RCC 7860 (cell line): ENCODE measurements at regions not wholly inside any gene's neighbourhood (a gene's known extent, or its start where the extent isn't known, plus 50 kb on each side); places are given as distances from the start of the nearest gene placed in this dataset.
"Not testable (repeated sequence)": the region's sequence is repeated elsewhere in the genome, so short reads cannot be mapped to it uniquely, and the experiment has no call there.

ENCODE experiments used
- DNase-seq: peaks from one replicate; pipeline ENCODE4 v3.0.0-alpha.2; 2015; ENCODE audit warnings: low spot score
- FAIRE-seq: peaks from 2 replicates; lab custom pipeline; 2012; peaks lifted over from hg19 to GRCh38; lab: Jason Lieb, UNC

DNA sequence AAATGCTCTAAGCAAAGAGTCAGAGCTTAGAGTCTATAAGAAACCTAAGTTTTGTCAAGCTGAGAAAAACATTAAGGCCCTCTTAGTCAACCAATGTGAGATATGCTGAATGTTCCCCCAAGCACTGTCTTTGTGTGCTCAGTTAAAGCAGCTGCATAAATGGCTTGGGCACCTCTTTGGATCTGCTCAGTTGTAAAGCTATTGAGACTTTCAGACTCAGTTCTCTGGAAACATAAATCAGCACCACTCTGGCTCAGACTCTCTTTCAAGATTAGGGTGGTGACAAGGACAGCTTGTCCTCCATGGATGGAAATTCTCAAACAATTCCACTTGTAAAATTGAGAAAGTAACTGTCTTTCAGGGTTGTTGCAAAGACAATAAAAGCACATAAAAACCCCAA lies 807.9 kb downstream of the PRELID2 start:
- FAIRE-seq (no peak), DNase-seq (no peak)

DNA sequence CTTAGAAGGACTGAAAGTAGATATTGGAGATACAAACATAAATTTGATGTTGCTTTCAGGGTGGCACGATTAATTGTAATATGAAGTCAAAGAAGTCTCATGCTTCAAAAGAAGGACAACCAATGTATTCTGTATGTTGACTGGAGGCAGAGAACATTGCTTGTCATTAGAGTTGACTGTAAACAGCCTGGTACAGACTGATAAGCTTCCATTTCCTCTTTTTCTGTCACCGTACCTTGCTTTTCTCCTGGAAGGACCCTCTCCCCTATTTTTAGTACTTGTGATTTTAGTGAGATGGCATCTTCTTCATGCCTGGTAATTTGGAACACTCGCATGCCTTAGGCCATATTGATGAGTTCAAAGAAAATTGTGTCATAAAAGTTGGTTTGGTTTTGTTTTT lies 809.4 kb downstream of the PRELID2 start:
- no peak for FAIRE-seq

DNA sequence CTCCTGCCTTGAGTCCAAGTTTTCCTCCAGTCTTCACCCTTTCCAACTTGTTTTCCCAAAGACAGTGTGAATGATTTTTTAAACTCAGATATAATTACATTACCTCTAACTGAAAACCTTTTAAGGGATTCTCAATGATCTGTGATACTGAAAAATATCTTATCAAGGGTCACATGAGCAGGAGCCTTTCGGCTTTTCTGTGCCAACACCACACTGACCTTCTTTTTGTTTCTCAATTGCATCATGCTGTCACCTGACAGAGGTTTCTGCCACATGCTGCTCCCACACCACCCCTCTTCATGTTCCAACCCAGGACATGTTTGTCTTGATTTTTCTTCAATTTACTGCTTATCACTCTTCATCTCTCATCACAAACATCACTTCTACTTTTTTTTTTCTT lies 820.0 kb downstream of the PRELID2 start:
- FAIRE-seq (no peak), DNase-seq (no peak)

More for the DNA sequence above, 809.4 kb downstream of the PRELID2 start:
- no peak for DNase-seq

DNA sequence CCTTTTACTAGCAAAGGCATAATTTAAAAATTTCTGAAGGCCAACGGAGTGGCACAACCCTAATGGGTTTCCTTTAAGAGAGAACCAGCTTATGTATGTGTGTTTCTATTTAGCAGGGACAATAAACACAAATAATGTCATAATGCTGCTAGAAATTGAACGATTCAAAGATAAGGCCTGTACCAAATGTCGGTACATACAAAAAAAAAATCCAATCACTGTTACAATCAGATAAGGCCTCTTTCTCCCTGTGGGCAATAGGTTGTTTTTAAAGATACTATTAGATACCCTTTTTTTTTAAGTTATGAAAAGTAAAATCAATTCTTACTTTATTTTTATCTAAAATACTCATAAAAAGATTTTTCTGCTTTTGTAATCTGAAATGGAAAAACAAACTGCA lies 821.0 kb downstream of the PRELID2 start:
- no peak for FAIRE-seq
- no peak for DNase-seq

DNA sequence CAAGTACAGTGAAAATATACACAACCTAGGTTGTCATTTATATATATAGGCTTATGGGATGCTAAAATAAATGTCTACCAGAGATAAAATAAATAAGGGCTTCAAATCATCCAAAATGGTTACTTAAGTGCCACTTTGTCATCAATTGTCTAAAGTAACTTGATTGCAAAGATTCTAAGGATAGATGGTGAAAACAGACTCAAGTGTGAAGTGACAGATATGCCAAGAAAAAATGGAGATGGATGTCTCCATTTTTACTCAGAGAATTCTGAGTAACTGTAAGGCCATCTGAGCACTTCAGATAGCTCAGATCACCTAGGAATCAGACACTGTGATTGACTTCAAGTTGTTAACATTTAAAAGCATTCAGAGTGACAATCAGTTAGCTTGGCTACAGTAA lies 824.3 kb downstream of the PRELID2 start:
- FAIRE-seq = no peak
- no peak for DNase-seq

DNA sequence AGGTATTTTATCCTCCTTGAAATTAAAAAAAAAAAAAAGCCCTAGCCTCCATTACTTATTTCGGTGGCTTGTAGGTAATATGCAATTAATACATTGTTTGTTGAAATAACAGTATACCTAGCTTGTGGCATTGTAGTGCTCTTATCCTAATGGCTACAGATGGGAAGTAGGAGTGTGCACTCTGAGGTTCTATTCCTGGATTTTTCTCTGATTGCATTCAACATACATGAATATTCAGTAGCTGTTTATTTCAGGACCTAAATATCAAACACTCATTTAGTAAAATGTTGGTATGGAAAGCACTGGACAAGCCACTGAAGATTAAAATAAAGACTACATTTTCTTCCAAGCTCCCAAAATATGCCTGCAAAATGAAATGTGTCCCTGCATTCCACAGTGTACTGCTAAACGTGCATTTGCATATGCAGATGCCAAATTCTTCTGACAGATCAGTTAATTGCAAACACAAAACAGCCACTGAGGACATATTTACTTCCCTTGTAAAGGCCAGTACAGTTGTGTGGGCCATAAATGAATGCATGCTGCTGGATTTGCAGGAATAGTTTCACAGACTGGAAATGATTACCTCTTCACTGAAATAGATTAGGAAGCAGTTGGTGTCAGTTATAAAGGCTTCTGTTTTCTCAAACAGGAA lies 826.1 kb downstream of the PRELID2 start:
- no peak for FAIRE-seq
- DNase-seq = no peak

DNA sequence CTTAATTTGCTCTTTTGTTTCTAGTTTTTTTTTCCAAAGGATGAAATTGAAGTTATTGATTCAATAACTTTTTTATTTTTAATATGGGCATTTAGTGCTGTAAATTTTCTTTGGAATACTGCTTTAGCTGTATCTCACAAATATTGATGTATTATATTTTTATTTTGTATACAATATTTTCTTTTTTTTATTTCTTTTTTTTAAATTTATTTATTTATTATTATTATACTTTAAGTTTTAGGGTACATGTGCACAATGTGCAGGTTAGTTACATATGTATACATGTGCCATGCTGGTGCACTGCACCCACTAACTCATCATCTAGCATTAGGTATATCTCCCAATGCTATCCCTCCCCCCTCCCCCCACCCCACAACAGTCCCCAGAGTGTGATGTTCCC lies 823.7 kb downstream of the KCTD16 start:
- FAIRE-seq, DNase-seq: not testable (repeated sequence)

DNA sequence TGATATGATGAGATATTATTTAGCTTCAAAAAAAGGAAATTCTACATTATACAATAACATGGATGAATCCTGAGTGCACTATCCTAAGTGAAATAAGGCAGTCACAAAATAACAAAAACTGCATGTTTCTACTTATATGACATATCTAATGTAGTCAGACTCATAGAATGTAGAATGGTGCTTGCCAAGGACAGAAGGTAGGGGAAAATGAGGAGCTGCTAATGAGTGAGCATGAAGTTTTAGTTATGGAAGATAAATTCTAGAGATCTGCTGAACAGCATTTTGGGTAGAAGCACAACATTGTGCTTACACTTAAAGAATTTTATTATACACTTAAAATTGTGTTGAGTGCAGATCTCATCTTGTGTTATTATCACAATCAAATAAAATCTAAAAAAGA lies 812.4 kb downstream of the KCTD16 start:
- FAIRE-seq = no peak
- no peak for DNase-seq

DNA sequence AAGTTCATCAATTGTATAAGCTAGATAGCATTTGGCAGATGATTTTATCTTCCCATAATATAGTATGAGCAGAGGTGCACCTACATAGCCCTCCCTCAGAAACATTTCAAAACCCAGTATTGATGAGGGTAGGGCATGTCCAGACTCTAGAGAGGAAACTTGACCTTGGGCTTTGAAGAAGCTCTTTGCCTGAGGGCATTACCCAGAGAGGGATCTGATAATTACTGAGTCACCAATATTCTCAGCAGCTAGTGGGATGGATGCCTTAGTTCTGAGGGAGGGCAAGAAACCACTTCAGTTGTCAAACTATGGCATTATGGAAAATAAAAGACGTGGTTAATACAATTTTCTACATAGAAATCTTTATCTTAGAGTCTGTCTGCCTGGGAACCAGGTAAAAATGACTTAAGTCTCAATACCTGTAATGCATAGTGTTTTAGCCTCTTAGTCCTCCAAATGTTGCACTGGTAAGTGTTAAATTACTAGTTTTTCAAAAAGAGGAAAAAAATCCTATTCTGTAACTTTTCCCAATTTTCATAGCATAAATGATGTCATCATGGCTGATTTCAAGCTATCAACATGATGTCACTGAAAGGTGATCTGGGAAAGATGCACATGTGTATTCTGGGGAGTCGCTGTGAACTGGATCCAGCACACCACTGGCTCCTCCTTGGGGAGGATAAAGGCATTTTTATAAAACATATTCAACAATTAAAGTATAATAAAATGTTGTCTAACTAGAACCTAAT lies 809.0 kb downstream of the KCTD16 start:
- no peak for FAIRE-seq
- no peak for DNase-seq

DNA sequence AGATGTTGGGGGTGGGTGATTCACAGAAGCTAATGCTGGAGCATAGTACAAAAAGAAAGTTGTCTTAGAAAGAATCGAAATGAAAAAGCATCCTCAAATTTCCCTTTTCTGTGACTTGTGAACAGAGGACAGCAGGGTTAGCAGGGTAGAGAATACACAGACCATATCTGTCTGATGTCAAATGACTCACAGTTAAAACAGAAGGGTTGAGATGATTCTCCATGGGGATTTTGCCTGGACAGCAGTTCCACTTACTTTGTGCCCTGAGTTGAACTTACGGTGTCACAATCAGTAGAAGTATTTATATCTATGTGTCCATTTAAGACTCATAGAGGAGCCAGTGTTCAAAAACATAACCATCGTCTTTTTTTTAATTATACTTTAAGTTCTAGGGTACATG lies 801.6 kb downstream of the KCTD16 start:
- DNase-seq = no peak
- FAIRE-seq = no peak

DNA sequence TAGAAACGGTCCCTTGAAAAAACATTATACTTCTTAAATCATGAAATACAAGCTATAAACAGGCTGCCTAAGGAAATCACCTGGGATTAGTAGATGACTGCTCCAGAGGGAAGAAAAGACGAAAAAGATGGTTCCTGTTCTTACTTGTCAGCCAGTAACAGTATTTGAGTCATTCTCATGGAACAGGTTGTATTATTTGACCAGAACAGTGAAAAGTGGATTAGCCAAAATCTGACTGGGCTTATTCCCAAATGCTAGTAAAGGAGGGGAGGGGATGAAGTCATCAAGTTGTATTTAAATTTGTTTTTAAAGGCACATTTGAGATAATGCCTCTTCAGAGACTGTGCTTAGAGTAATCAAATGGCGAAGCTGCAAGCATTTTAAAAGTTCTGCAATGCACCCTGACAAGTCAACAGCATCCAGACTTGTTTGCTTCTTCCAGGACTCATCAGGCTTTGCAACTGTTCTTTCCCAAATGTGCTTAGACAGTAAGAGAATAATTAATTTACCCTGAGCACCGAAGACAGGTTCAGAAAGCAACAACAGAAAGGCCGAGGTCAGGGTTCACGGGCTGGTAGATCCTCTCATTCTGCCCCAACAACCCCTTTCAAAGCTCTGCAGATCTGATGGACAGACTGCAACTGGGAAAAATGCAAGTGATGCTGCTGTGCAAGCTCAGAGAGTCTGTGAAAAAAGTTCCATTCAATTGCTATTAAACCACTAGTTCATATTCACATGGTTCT lies 800.6 kb downstream of the KCTD16 start:
- no peak for DNase-seq
- no peak for FAIRE-seq

DNA sequence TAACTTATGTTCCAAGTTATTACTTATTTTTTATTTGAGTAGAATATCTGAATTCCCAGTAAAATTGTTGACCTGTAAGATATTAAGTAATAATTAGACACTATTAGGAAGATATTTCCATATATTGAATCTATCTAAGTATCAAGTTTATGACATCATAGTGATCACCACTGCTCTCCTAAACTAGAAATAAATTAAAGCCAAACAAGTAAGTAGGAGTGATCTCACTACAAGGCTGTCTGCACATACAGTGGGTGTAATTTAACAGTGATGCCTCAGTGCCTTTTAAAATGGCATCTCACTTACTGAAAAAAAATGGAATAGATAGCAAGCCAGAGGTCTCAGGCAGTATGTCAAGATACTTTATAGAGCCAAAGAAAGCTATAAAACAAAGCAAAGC lies 789.6 kb downstream of the KCTD16 start:
- no peak for DNase-seq
- FAIRE-seq = no peak

DNA sequence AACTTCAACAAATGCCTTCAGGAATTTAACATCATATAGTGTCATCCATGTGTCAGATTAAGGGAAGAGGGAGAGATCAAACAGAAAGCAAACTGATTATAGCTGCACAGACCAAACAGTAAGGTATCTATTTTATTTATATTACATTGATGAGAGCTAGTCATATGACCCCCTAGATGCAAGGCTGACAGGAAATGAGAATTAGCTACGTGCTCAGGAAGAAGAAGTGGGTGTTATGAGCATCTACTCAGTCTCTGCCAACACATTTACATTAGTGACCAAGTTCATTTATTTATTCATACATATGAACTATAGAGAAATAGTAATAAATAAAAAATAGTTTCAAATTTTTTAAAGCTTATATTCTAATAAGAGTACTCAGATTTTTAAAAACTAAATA lies 787.3 kb downstream of the KCTD16 start:
- FAIRE-seq = no peak
- DNase-seq = no peak

DNA sequence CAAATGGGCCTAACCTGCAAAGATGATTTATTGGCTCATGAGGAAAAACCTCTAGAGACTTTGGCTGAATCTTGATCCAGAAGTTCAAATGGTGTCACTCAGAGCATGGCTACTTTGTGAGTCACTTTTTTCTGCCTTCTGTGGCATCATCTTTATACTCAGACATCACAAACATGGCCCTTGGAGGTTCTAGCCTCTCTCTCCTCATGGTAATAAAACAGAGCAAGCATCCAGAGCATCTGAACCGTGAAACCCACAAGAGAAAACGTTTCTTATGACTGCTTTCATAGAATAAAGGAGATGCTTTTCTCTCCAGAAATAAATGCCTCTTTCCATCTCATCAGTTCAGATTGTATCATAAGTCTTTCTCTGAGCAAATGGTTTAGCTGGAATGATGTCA lies 780.3 kb downstream of the KCTD16 start:
- DNase-seq (no peak), FAIRE-seq (no peak)

DNA sequence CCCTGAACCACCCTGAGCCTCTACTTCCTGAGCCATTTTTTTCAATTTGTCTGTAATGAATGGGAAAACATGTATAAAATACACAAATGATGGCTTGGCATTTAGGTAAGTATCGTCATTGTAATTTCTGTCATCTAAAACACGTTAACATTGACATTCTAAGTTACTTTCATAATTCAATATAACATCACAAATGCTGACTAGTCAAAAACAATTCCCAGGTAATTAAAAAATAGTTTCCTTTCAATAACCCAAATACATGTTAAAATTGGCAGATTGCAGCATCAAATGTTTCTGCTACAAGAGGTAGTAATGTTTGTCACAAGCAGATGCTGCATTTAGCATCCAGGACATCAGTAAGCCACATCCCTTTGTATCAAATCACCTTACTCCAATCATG lies 776.4 kb downstream of the KCTD16 start:
- FAIRE-seq = no peak
- no peak for DNase-seq

DNA sequence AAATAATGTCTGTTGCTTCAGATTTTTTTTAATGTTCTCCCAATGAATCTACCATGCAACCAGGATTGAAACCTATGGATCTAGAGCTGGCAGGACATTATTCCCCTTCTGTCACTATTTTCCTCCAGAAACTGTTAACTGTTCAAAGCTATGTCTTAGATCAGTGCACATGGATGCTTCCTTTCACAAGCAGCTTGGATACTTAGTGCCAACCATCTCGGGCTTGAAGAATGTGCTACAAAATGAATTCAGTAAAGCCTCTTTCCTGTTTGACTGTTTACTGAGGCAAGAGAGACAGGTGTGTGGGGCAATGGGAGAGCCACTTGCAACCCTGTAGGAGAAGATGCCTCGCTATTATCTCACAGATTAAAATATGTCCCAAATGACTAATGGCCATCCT lies 774.8 kb downstream of the KCTD16 start:
- DNase-seq = no peak
- FAIRE-seq = no peak

DNA sequence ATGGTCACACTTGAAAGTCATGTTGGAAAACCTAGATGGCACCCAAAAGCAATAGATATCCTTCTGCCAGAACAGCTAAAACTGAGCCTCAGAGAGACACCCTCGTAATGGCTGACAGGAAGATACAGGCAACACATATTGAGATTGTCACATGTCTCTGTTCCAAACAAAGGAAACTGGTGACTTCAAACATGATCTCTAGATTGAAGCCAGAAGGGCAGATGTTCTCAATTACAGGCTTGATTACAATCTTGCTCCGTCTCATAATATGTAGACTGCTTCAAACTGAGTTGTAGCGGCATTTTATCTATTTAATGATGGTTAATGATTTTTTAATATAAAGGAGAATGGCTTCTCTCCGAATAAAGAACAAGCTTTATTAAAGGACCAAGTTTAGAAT lies 774.3 kb downstream of the KCTD16 start:
- FAIRE-seq (no peak), DNase-seq (no peak)

DNA sequence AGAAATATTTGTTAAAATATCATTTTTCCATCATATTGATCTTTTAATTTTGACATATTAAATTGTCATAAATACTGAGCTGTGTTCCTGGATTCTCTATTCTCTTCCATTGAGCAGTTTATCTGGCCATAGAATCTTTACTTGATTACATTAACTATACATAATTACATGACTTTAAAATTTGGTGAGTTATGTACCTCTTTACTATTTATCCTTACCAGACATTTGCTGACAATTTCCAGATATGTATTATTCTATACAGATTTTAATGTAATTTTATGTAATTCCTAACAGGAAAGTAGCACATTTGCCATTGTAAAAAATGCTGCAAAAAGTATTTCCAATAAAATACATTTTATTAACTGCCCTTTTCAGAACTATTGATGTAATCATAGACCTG lies 770.3 kb downstream of the KCTD16 start:
- FAIRE-seq = no peak
- no peak for DNase-seq

DNA sequence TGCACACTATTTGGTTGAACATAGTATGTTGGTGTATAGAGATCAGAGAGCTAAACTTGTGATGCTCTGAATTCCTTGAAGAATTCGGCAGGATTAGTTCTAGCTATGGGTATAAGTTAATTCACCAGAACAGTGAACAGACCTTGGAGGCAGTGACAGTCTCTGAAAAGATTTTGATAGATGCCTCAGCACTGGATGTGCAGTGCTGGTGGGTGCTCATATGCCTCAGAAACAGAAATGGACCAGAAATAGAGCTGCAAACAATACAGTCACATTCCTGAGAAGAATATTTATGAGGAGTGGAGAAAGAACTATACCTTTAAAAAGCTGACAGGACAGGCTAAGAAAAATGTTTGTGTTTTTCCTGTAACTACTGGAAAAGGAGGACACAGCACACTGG lies 747.7 kb downstream of the KCTD16 start:
- FAIRE-seq (no peak), DNase-seq (no peak)

DNA sequence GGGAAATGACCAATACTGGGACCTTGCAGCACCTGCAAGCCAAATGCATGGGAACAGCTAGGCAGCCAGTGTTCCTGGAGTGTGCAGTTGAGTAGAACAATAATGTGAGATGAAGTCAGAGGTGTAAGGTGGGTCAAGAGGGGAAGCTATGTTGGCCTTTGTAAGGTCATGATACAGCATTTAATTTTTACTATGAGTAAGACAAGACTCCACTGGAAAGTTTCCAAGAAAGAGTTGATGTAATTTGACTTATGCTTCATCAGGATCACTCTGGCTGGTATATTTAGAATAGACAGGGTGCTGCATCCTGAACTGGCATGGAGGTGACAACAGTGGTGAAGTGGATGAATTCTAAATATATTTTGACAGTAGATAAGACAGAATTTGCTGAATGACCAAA lies 744.8 kb downstream of the KCTD16 start:
- no peak for FAIRE-seq
- no peak for DNase-seq

DNA sequence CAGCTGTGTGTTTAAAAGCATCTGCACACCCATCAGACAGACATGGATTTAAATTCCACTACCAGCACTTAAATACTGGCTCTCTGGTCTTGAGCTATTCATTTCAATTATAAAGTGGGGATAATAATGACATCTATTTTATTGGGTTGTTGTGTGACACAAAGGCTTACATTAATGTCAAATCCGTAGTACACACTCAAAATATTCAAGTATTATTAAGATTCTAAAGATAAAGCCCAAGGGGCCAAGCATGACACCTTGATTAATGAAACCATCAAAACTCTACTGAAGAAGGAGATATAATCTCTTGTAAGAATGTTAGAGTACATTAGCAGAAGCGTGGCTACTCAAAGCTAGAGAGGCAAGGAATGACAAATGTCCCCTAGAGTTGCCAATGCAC lies 743.0 kb downstream of the KCTD16 start:
- no peak for DNase-seq
- no peak for FAIRE-seq

DNA sequence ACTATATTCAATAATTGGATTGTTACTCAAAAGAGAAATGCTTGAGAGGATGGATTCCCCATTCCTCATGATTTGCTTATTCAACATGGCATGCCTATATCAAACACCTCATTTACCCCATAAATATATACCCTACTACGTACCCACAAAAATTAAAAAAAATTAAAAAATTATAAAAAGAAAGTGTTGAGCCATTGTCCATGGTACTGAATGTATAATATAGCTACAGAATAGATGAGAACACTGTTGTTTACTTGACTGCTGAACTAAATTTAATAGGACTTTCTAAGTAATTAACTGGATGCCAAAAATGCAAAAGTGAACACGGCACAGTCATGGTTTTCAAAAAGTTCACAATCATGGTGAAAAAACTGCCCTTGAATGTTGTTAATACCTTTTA lies 725.8 kb downstream of the KCTD16 start:
- no peak for FAIRE-seq
- no peak for DNase-seq
